Activated CD8-positive, alpha-beta T cell treated with anti-CD3 and anti-CD28 coated beads for 36 hours (primary cell): ENCODE measurements at regions not wholly inside any gene's neighbourhood (a gene's known extent, or its start where the extent isn't known, plus 50 kb on each side); places are given as distances from the start of the nearest gene placed in this dataset.

Source experiments
- ATAC-seq: fragments of 200-7000 bp; cut with Tn5 transposase; one replicate; pipeline ENCODE4 v1.10.0; 2021; ENCODE audit warnings: mild to moderate bottlenecking, moderate library complexity
- CTCF ChIA-PET: fragments of 350-600 bp; sonication (Branson Sonifier 250); formaldehyde crosslinking; loops from one replicate; lab custom pipeline; 2021; ENCODE audit warnings: antibody characterized with exemption; lab: Charles Lee
- POLR2A ChIA-PET: fragments of 350-600 bp; sonication (Branson Sonifier 250); formaldehyde crosslinking; loops from one replicate; lab custom pipeline; 2021; ENCODE audit warnings: antibody characterized with exemption; lab: Charles Lee
- DNase-seq: peaks from one replicate; pipeline ENCODE4 v3.0.0-alpha.2; 2020
- H3K27ac Mint-ChIP-seq: one replicate; pipeline ENCODE4 v1.8.0; 2021; ENCODE audit warnings: mild to moderate bottlenecking, mixed read lengths
- H3K27me3 Mint-ChIP-seq: one replicate; pipeline ENCODE4 v1.8.0; 2021; ENCODE audit warnings: mixed read lengths
- H3K36me3 Mint-ChIP-seq: one replicate; pipeline ENCODE4 v1.8.0; 2021; ENCODE audit warnings: low read depth, mixed read lengths
- H3K4me1 Mint-ChIP-seq: one replicate; pipeline ENCODE4 v1.8.0; 2021; ENCODE audit warnings: low read depth, mixed read lengths
- H3K4me3 Mint-ChIP-seq: one replicate; pipeline ENCODE4 v1.8.0; 2021; ENCODE audit warnings: mild to moderate bottlenecking, moderate library complexity, mixed read lengths
- H3K9me3 Mint-ChIP-seq: one replicate; pipeline ENCODE4 v1.8.0; 2021; ENCODE audit warnings: mixed read lengths
- CTCF ChIP-seq: fragments of 200-600 bp; IDR thresholded peaks from one replicate; pipeline ENCODE4 v1.8.0; 2022; ENCODE audit warnings: antibody characterized with exemption, mild to moderate bottlenecking
- intact Hi-C: fragments of 100-400 bp; cut with micrococcal nuclease; formaldehyde crosslinking; loops from one replicate; pipeline ENCODE4 v1.10.0; 2022

GRCh38 chr12:101539148-101539547 lies 55.6 kb upstream of the MYBPC1 start:
- POLR2A ChIA-PET, result no interaction called here

More at GRCh38 chr12:101539148-101539547, 55.6 kb upstream of the MYBPC1 start:
- CTCF ChIA-PET, result interaction anchor here (1.2 kb wide), 1 partner anchor 12 kb away, joined by 3 read pairs; no protein-coding TSS in a partner anchor
- Mint-ChIP-seq H3K9me3 (no peaks in the 10 kb centered on the region), H3K27me3 (peaks cover 3% of the 10 kb centered on the region), H3K27ac (no peak overlapping the region), H3K4me3 (no peak overlapping the region), H3K4me1 (no peaks in the 10 kb centered on the region), H3K36me3 (no peaks in the 10 kb centered on the region)
- DNase-seq (no peak), ATAC-seq (no peak)
- TF ChIP-seq CTCF, result no peak
- intact Hi-C loops, result no loop called here
